Liver (tissue), 8 donors: ENCODE measurements at regions not wholly inside any gene's neighbourhood (a gene's known extent, or its start where the extent isn't known, plus 50 kb on each side); places are given as distances from the start of the nearest gene placed in this dataset.

ENCODE experiments used
- DNase-seq: peaks from one replicate; pipeline ENCODE4 v3.0.0-alpha.2; 2017; ENCODE audit warnings: low spot score
- H3K27ac ChIP-seq, 2 donors: one replicate each; pipeline ENCODE4 v1.7.0; 2013; ENCODE audit warnings: inconsistent platforms in 2 of 2, low read length in 2 of 2, control low read depth in 1 of 2, low read depth in 1 of 2, mild to moderate bottlenecking in 1 of 2
- H3K27me3 ChIP-seq, 4 donors: one replicate each; pipeline versions ENCODE4 v1.6.1 to v1.7.0; 2013; ENCODE audit warnings: low read length in 3 of 4, inconsistent platforms in 1 of 4, mild to moderate bottlenecking in 1 of 4, moderate library complexity in 1 of 4; ENCODE audit not compliant: control insufficient read depth in 4 of 4, insufficient read depth in 4 of 4
- H3K36me3 ChIP-seq, 4 donors: one replicate each; pipeline versions ENCODE4 v1.6.1 to v1.7.0; 2013; ENCODE audit warnings: low read length in 3 of 4, mild to moderate bottlenecking in 3 of 4, low read depth in 1 of 4, moderate library complexity in 1 of 4; ENCODE audit not compliant: control insufficient read depth in 4 of 4, insufficient read depth in 3 of 4
- H3K4me1 ChIP-seq, 4 donors: one replicate each; pipeline versions ENCODE4 v1.6.1 to v1.7.0; 2013; ENCODE audit warnings: low read length in 3 of 4, mild to moderate bottlenecking in 3 of 4, moderate library complexity in 1 of 4; ENCODE audit not compliant: control insufficient read depth in 4 of 4, insufficient read depth in 4 of 4
- H3K4me3 ChIP-seq, 3 donors: one replicate each; pipeline versions ENCODE4 v1.6.1 to v1.7.0; 2013; ENCODE audit warnings: low read length in 3 of 3, control low read depth in 1 of 3, low read depth in 1 of 3, mild to moderate bottlenecking in 1 of 3
- H3K9ac ChIP-seq, 2 donors: one replicate each; pipeline ENCODE4 v1.7.0; 2013; ENCODE audit warnings: low read length in 2 of 2, mild to moderate bottlenecking in 2 of 2, moderate library complexity in 2 of 2, control low read depth in 1 of 2, low read depth in 1 of 2
- H3K9me3 ChIP-seq, 4 donors: one replicate each; pipeline versions ENCODE4 v1.6.1 to v1.7.0; 2013; ENCODE audit warnings: low read length in 3 of 4; ENCODE audit not compliant: control insufficient read depth in 4 of 4
- ATF3 ChIP-seq: IDR thresholded peaks from 2 replicates; pipeline ENCODE4 v1.6.1; 2016; ENCODE audit warnings: antibody characterized with exemption
- CTCF ChIP-seq: fragments of 150-350 bp; IDR thresholded peaks from 2 replicates; pipeline ENCODE4 v1.5.1; 2017; ENCODE audit warnings: improper control_type of control experiment, low read depth, low read length; ENCODE audit not compliant: missing input control
- EGR1 ChIP-seq, 2 donors: IDR thresholded peaks; 2 replicates each; pipeline ENCODE4 v1.6.1; 2016 to 2018; ENCODE audit warnings: antibody characterized with exemption in 2 of 2, low read depth in 2 of 2
- FOXA1 ChIP-seq: IDR thresholded peaks from 2 replicates; pipeline ENCODE4 v1.6.1; 2016; ENCODE audit warnings: antibody characterized with exemption
- FOXA2 ChIP-seq: IDR thresholded peaks from 2 replicates; pipeline ENCODE4 v1.6.1; 2016; ENCODE audit warnings: antibody characterized with exemption
- GABPA ChIP-seq, 2 donors: IDR thresholded peaks in 1 of 2; conservative IDR thresholded peaks in 1 of 2; 2 replicates each; pipeline ENCODE4 v1.6.1; 2016; ENCODE audit warnings: antibody characterized with exemption in 2 of 2, mild to moderate bottlenecking in 1 of 2, moderate library complexity in 1 of 2
- HNF4A ChIP-seq, 2 donors: conservative IDR thresholded peaks; 2 replicates each; pipeline ENCODE4 v1.6.1; 2016; ENCODE audit warnings: antibody characterized with exemption in 2 of 2, mild to moderate bottlenecking in 2 of 2
- HNF4G ChIP-seq: IDR thresholded peaks from 2 replicates; pipeline ENCODE4 v1.6.1; 2016; ENCODE audit warnings: antibody characterized with exemption
- JUND ChIP-seq, 2 donors: IDR thresholded peaks; 2 replicates each; pipeline ENCODE4 v1.6.1; 2016; ENCODE audit warnings: antibody characterized with exemption in 2 of 2
- MAX ChIP-seq: IDR thresholded peaks from 2 replicates; pipeline ENCODE4 v1.6.1; 2016; ENCODE audit warnings: antibody characterized with exemption
- NR2F2 ChIP-seq: IDR thresholded peaks from 2 replicates; pipeline ENCODE4 v1.6.1; 2016; ENCODE audit warnings: antibody characterized with exemption
- RAD21 ChIP-seq, 2 donors: IDR thresholded peaks; 2 replicates each; pipeline ENCODE4 v1.6.1; 2016; ENCODE audit warnings: antibody characterized with exemption in 2 of 2, mild to moderate bottlenecking in 2 of 2
- REST ChIP-seq: IDR thresholded peaks from 2 replicates; pipeline ENCODE4 v1.6.1; 2016; ENCODE audit warnings: antibody characterized with exemption, mild to moderate bottlenecking
- RXRA ChIP-seq, 2 donors: IDR thresholded peaks; 2 replicates each; pipeline ENCODE4 v1.6.1; 2017 to 2018; ENCODE audit warnings: antibody characterized with exemption in 2 of 2, mild to moderate bottlenecking in 1 of 2
- SP1 ChIP-seq: IDR thresholded peaks from 2 replicates; pipeline ENCODE4 v1.6.1; 2018; ENCODE audit warnings: antibody characterized with exemption, mild to moderate bottlenecking
- TAF1 ChIP-seq: conservative IDR thresholded peaks from 2 replicates; pipeline ENCODE4 v1.6.1; 2016; ENCODE audit warnings: antibody characterized with exemption, mild to moderate bottlenecking
- YY1 ChIP-seq: IDR thresholded peaks from 2 replicates; pipeline ENCODE4 v1.6.1; 2016; ENCODE audit warnings: antibody characterized with exemption, mild to moderate bottlenecking
- ZBTB33 ChIP-seq: IDR thresholded peaks from 2 replicates; pipeline ENCODE4 v1.6.1; 2016; ENCODE audit warnings: antibody characterized with exemption
- WGBS: extraction: QIAGEN DNeasy Blood & Tissue Kit; methylation state at CpG from one replicate; pipeline ENCODE4 v1.1.7; 2013; 5-methylcytosine and 5-hydroxymethylcytosine counted together
- donor health status: healthy.
- donor health status: healthy.
- donor health status: healthy.
- donor health status: healthy.
- donor health status: healthy.

- 84% methylated on average over 15 of the region's 15 CpGs for WGBS
- no peak for DNase-seq
Measured at GRCh38 chr12:127169321-127170181, 1097.4 kb upstream of the TMEM132C start.

More at GRCh38 chr12:127169321-127170181, 1097.4 kb upstream of the TMEM132C start:
- H3K4me1 ChIP-seq: no peaks in the 10 kb centered on the region
- no peaks in the 10 kb centered on the region for H3K9me3 ChIP-seq
- TF ChIP-seq ZBTB33: no peak
- no peak for TF ChIP-seq NR2F2
- TF ChIP-seq HNF4A (conservative IDR thresholded peaks at IDR 0.05): no peak
- TF ChIP-seq EGR1 (IDR thresholded peaks at IDR 0.05; ENCODE audit: low read depth in 2 of 2): no peak
- TF ChIP-seq RXRA (IDR thresholded peaks at IDR 0.05): no peak
- no peak for TF ChIP-seq YY1
- TF ChIP-seq ATF3: no peak
- no peak for TF ChIP-seq REST
- no peak for TF ChIP-seq MAX
- TF ChIP-seq RAD21 (IDR thresholded peaks at IDR 0.05): no peak
- TF ChIP-seq JUND (IDR thresholded peaks at IDR 0.05): no peak
- no peak for TF ChIP-seq FOXA2
- no peak for TF ChIP-seq HNF4G
- TF ChIP-seq GABPA (IDR thresholded peaks at IDR 0.05 in 1 of 2, conservative IDR thresholded peaks at IDR 0.05 in 1 of 2): no peak
- no peak for TF ChIP-seq TAF1
- no peak for TF ChIP-seq SP1
- no peak for TF ChIP-seq CTCF
- no peak for TF ChIP-seq FOXA1
- no peaks in the 10 kb centered on the region for H3K27me3 ChIP-seq
- H3K27ac ChIP-seq: no peak overlapping the region
- H3K4me3 ChIP-seq: no peak overlapping the region
- no peak overlapping the region for H3K9ac ChIP-seq
- no peaks in the 10 kb centered on the region for H3K36me3 ChIP-seq
